HEK293 (cell line): ENCODE measurements at regions not wholly inside any gene's neighbourhood (a gene's known extent, or its start where the extent isn't known, plus 50 kb on each side); places are given as distances from the start of the nearest gene placed in this dataset.

Experiments used
- CTCF ChIA-PET: fragments of 350-600 bp; formaldehyde crosslinking; extraction: SDS; loops from one replicate; lab custom pipeline; 2021; ENCODE audit warnings: antibody characterized with exemption; lab: Yijun Ruan, JAX
- POLR2A ChIA-PET: fragments of 300-600 bp; formaldehyde crosslinking; extraction: SDS; loops from one replicate; lab custom pipeline; 2020; ENCODE audit warnings: antibody characterized with exemption, inconsistent platforms; lab: Yijun Ruan, JAX
- H3K27ac ChIP-seq: fragments of 200-500 bp; sonication (Bioruptor generic); 2 replicates; pipeline ENCODE4 v1.5.1; 2014; ENCODE audit warnings: low read depth, low read length, control low read depth, inconsistent platforms; ENCODE audit errors: extremely low read depth
- H3K36me3 ChIP-seq, 2 experiments: fragments of 200-500 bp in 1 of 2; sonication (Bioruptor generic) in 1 of 2; 1 replicate in 1 of 2; 2 replicates in 1 of 2; pipeline ENCODE4 v1.5.1; 2014 to 2017; ENCODE audit warnings: inconsistent platforms in 2 of 2, low read length in 2 of 2; ENCODE audit not compliant: control insufficient read depth in 2 of 2, insufficient read depth in 1 of 2
- H3K4me1 ChIP-seq: fragments of 200-500 bp; sonication (Bioruptor generic); 2 replicates; pipeline ENCODE4 v1.5.1; 2014; ENCODE audit warnings: mild to moderate bottlenecking, low read length, inconsistent platforms; ENCODE audit not compliant: control insufficient read depth, insufficient read depth
- H3K4me3 ChIP-seq: 2 replicates; pipeline ENCODE4 v1.5.1; 2011; ENCODE audit warnings: low read depth, mild to moderate bottlenecking, control low read depth, low read length, moderate library complexity
- H3K9me3 ChIP-seq: fragments of 200-500 bp; sonication (Bioruptor generic); 2 replicates; pipeline ENCODE4 v1.5.1; 2014; ENCODE audit warnings: low read depth, low read length, inconsistent platforms; ENCODE audit not compliant: control insufficient read depth, insufficient read depth
- KLF7 ChIP-seq: fragments of 450-650 bp; formaldehyde crosslinking; IDR thresholded peaks from 2 replicates; pipeline ENCODE4 v1.5.1; 2016; ENCODE audit warnings: missing biosample characterization, missing genetic modification characterization, borderline replicate concordance
- OSR2 ChIP-seq: fragments of 450-650 bp; formaldehyde crosslinking; IDR thresholded peaks from 2 replicates; pipeline ENCODE4 v1.5.1; 2016; ENCODE audit warnings: missing biosample characterization, missing genetic modification characterization
- ZNF114 ChIP-seq: fragments of 450-650 bp; formaldehyde crosslinking; IDR thresholded peaks from 2 replicates; pipeline ENCODE4 v1.5.0; 2017; ENCODE audit warnings: missing biosample characterization, missing genetic modification characterization
- ZNF404 ChIP-seq: fragments of 450-650 bp; formaldehyde crosslinking; IDR thresholded peaks from 2 replicates; pipeline ENCODE4 v1.5.1; 2017; ENCODE audit warnings: missing biosample characterization, missing genetic modification characterization
- ZNF555 ChIP-seq: fragments of 450-650 bp; formaldehyde crosslinking; conservative IDR thresholded peaks from 2 replicates; pipeline ENCODE4 v1.5.1; 2017; ENCODE audit warnings: missing biosample characterization, mild to moderate bottlenecking, missing genetic modification characterization, inconsistent platforms
- ZNF560 ChIP-seq: fragments of 450-650 bp; formaldehyde crosslinking; IDR thresholded peaks from 2 replicates; pipeline ENCODE4 v1.5.1; 2017; ENCODE audit warnings: missing biosample characterization, missing genetic modification characterization, borderline replicate concordance
- ZNF624 ChIP-seq: fragments of 450-650 bp; formaldehyde crosslinking; IDR thresholded peaks from 2 replicates; pipeline ENCODE4 v1.5.1; 2017; ENCODE audit warnings: missing biosample characterization, missing genetic modification characterization
- ZNF677 ChIP-seq: fragments of 450-650 bp; IDR thresholded peaks from 2 replicates; pipeline ENCODE4 v1.5.0; 2018; ENCODE audit warnings: missing biosample characterization, mild to moderate bottlenecking, missing genetic modification characterization, moderate library complexity
- ZSCAN16 ChIP-seq: fragments of 450-650 bp; formaldehyde crosslinking; IDR thresholded peaks from 2 replicates; pipeline ENCODE4 v1.5.1; 2016; ENCODE audit warnings: missing biosample characterization, missing genetic modification characterization
- TF ChIP-seq, protein P1 (sequence below): fragments of 450-650 bp; formaldehyde crosslinking; IDR thresholded peaks from 2 replicates; pipeline ENCODE4 v1.5.1; 2016; ENCODE audit warnings: missing biosample characterization, missing genetic modification characterization
- TF ChIP-seq, protein P2 (sequence below): fragments of 450-650 bp; formaldehyde crosslinking; IDR thresholded peaks from 2 replicates; pipeline ENCODE4 v1.5.0; 2017; ENCODE audit warnings: missing biosample characterization, missing genetic modification characterization, borderline replicate concordance
- TF ChIP-seq, protein P3 (sequence below): fragments of 450-650 bp; formaldehyde crosslinking; IDR thresholded peaks from 2 replicates; pipeline ENCODE4 v1.5.1; 2016; ENCODE audit warnings: missing biosample characterization, missing genetic modification characterization
- TF ChIP-seq, protein P4 (sequence below): fragments of 450-650 bp; formaldehyde crosslinking; optimal IDR thresholded peaks from 2 replicates; pipeline ENCODE3; 2016; ENCODE audit warnings: missing biosample characterization, mild to moderate bottlenecking, missing genetic modification characterization
- TF ChIP-seq, protein P5 (sequence below): fragments of 450-650 bp; formaldehyde crosslinking; IDR thresholded peaks from 2 replicates; pipeline ENCODE4 v1.5.1; 2016; ENCODE audit warnings: missing biosample characterization, missing genetic modification characterization
- TF ChIP-seq, protein P6 (sequence below): fragments of 450-650 bp; IDR thresholded peaks from 2 replicates; pipeline ENCODE4 v1.5.1; 2018; ENCODE audit warnings: missing biosample characterization, missing genetic modification characterization
- TF ChIP-seq, protein P7 (sequence below): fragments of 450-650 bp; formaldehyde crosslinking; IDR thresholded peaks from 2 replicates; pipeline ENCODE4 v1.5.1; 2016; ENCODE audit warnings: missing biosample characterization, missing genetic modification characterization

DNA sequence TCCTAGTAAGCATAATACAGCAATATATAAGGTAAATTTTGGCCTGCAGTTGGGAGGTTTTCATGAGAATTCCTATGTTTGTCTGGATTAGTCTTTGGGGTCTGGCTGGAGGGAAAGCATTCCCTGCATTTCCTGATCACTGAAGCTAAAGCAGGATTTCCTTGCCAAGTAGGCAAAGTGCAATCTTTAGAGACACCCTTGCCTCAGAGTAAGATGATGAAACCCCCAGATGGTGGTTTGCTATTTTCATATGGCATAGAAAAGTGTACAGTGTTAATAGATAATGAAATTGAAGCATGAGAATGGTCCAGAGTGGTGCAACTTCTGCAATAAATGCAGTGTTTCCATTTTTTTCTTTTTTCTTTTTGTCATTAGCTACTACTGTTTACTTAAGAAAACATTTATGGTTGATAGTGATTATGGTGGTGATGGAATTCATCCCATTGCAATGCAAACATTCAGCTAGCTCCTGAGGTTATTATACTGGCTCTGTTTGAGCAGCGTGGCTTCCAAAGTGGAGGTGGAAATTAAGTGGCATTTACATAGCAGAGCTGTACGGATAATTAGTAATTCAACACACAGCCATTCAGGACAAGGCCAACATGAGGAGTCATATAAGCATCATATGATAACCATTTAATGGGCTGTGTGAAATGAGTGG lies 276.3 kb downstream of the DUSP6 start:
- Histone ChIP-seq H3K9me3 (no peaks in the 10 kb centered on the region), H3K27ac (no peak overlapping the region), H3K4me1 (no peaks in the 10 kb centered on the region), H3K4me3 (no peak overlapping the region), H3K36me3 (no peaks in the 10 kb centered on the region)
- ChIA-PET CTCF (interaction anchor here (0.6 to 1.4 kb wide), 2 partner anchors 19 to 25 kb away, joined by 3 to 4 read pairs; no protein-coding TSS in a partner anchor), POLR2A (no interaction called here)
- TF ChIP-seq KLF7 (no peak), ZNF555 (no peak), OSR2 (tag by site-specific recombination) (no peak), ZNF114 (tag by site-specific recombination) (no peak), ZNF624 (tag by site-specific recombination) (no peak), ZSCAN16 (no peak), ZNF560 (no peak), ZNF404 (no peak)
- TF ChIP-seq, protein P1, sequence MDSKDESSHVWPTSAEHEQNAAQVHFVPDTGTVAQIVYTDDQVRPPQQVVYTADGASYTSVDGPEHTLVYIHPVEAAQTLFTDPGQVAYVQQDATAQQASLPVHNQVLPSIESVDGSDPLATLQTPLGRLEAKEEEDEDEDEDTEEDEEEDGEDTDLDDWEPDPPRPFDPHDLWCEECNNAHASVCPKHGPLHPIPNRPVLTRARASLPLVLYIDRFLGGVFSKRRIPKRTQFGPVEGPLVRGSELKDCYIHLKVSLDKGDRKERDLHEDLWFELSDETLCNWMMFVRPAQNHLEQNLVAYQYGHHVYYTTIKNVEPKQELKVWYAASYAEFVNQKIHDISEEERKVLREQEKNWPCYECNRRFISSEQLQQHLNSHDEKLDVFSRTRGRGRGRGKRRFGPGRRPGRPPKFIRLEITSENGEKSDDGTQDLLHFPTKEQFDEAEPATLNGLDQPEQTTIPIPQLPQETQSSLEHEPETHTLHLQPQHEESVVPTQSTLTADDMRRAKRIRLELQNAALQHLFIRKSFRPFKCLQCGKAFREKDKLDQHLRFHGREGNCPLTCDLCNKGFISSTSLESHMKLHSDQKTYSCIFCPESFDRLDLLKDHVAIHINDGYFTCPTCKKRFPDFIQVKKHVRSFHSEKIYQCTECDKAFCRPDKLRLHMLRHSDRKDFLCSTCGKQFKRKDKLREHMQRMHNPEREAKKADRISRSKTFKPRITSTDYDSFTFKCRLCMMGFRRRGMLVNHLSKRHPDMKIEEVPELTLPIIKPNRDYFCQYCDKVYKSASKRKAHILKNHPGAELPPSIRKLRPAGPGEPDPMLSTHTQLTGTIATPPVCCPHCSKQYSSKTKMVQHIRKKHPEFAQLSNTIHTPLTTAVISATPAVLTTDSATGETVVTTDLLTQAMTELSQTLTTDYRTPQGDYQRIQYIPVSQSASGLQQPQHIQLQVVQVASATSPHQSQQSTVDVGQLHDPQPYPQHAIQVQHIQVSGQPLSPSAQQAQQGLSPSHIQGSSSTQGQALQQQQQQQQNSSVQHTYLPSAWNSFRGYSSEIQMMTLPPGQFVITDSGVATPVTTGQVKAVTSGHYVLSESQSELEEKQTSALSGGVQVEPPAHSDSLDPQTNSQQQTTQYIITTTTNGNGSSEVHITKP, result no peak
- TF ChIP-seq, protein P2, sequence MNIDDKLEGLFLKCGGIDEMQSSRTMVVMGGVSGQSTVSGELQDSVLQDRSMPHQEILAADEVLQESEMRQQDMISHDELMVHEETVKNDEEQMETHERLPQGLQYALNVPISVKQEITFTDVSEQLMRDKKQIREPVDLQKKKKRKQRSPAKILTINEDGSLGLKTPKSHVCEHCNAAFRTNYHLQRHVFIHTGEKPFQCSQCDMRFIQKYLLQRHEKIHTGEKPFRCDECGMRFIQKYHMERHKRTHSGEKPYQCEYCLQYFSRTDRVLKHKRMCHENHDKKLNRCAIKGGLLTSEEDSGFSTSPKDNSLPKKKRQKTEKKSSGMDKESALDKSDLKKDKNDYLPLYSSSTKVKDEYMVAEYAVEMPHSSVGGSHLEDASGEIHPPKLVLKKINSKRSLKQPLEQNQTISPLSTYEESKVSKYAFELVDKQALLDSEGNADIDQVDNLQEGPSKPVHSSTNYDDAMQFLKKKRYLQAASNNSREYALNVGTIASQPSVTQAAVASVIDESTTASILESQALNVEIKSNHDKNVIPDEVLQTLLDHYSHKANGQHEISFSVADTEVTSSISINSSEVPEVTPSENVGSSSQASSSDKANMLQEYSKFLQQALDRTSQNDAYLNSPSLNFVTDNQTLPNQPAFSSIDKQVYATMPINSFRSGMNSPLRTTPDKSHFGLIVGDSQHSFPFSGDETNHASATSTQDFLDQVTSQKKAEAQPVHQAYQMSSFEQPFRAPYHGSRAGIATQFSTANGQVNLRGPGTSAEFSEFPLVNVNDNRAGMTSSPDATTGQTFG (tag by site-specific recombination), result no peak
- TF ChIP-seq, protein P3, sequence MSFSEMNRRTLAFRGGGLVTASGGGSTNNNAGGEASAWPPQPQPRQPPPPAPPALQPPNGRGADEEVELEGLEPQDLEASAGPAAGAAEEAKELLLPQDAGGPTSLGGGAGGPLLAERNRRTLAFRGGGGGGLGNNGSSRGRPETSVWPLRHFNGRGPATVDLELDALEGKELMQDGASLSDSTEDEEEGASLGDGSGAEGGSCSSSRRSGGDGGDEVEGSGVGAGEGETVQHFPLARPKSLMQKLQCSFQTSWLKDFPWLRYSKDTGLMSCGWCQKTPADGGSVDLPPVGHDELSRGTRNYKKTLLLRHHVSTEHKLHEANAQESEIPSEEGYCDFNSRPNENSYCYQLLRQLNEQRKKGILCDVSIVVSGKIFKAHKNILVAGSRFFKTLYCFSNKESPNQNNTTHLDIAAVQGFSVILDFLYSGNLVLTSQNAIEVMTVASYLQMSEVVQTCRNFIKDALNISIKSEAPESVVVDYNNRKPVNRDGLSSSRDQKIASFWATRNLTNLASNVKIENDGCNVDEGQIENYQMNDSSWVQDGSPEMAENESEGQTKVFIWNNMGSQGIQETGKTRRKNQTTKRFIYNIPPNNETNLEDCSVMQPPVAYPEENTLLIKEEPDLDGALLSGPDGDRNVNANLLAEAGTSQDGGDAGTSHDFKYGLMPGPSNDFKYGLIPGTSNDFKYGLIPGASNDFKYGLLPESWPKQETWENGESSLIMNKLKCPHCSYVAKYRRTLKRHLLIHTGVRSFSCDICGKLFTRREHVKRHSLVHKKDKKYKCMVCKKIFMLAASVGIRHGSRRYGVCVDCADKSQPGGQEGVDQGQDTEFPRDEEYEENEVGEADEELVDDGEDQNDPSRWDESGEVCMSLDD (tag by site-specific recombination), result no peak
- TF ChIP-seq, protein P4, sequence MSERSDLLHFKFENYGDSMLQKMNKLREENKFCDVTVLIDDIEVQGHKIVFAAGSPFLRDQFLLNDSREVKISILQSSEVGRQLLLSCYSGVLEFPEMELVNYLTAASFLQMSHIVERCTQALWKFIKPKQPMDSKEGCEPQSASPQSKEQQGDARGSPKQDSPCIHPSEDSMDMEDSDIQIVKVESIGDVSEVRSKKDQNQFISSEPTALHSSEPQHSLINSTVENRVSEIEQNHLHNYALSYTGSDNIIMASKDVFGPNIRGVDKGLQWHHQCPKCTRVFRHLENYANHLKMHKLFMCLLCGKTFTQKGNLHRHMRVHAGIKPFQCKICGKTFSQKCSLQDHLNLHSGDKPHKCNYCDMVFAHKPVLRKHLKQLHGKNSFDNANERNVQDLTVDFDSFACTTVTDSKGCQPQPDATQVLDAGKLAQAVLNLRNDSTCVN (tag by site-specific recombination), result no peak

DNA sequence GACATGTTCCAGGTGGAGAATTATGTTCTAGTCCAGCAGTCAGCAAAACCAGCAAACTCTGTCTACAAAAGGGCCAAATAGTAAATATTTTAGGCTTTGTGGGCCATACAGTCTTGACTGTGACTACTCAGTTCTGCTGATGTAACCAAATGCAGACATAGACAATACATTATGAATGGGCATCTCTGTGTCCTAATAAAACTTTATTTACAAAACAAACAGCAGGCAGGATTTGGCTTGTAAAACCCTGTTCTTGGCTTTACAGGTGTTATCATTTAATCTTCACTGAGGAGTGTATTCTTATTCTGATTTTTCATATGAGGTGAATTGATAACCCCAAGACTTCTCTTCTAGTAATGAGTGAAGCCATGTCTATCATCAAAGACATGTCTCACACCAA lies 278.6 kb downstream of the DUSP6 start:
- POLR2A ChIA-PET, result no interaction called here
- H3K36me3 ChIP-seq, result no peaks in the 10 kb centered on the region
- H3K9me3 ChIP-seq, result no peaks in the 10 kb centered on the region
- no peak overlapping the region for H3K4me3 ChIP-seq
- no peak overlapping the region for H3K27ac ChIP-seq
- H3K4me1 ChIP-seq, result no peaks in the 10 kb centered on the region
- CTCF ChIA-PET, result interaction anchor here (0.7 kb wide), 1 partner anchor 274 kb away, joined by 4 read pairs; no protein-coding TSS in a partner anchor
- no peak for TF ChIP-seq ZNF677 (tag by site-specific recombination)
- TF ChIP-seq, protein P5, sequence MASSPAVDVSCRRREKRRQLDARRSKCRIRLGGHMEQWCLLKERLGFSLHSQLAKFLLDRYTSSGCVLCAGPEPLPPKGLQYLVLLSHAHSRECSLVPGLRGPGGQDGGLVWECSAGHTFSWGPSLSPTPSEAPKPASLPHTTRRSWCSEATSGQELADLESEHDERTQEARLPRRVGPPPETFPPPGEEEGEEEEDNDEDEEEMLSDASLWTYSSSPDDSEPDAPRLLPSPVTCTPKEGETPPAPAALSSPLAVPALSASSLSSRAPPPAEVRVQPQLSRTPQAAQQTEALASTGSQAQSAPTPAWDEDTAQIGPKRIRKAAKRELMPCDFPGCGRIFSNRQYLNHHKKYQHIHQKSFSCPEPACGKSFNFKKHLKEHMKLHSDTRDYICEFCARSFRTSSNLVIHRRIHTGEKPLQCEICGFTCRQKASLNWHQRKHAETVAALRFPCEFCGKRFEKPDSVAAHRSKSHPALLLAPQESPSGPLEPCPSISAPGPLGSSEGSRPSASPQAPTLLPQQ, result no peak
- TF ChIP-seq, protein P6, sequence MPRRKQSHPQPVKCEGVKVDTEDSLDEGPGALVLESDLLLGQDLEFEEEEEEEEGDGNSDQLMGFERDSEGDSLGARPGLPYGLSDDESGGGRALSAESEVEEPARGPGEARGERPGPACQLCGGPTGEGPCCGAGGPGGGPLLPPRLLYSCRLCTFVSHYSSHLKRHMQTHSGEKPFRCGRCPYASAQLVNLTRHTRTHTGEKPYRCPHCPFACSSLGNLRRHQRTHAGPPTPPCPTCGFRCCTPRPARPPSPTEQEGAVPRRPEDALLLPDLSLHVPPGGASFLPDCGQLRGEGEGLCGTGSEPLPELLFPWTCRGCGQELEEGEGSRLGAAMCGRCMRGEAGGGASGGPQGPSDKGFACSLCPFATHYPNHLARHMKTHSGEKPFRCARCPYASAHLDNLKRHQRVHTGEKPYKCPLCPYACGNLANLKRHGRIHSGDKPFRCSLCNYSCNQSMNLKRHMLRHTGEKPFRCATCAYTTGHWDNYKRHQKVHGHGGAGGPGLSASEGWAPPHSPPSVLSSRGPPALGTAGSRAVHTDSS, result no peak
- TF ChIP-seq, protein P4 (tag by site-specific recombination), result no peak
- TF ChIP-seq, protein P7, sequence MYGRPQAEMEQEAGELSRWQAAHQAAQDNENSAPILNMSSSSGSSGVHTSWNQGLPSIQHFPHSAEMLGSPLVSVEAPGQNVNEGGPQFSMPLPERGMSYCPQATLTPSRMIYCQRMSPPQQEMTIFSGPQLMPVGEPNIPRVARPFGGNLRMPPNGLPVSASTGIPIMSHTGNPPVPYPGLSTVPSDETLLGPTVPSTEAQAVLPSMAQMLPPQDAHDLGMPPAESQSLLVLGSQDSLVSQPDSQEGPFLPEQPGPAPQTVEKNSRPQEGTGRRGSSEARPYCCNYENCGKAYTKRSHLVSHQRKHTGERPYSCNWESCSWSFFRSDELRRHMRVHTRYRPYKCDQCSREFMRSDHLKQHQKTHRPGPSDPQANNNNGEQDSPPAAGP (tag by site-specific recombination), result no peak
